Left colon (tissue), 2 donors: ENCODE measurements at regions not wholly inside any gene's neighbourhood (a gene's known extent, or its start where the extent isn't known, plus 50 kb on each side); places are given as distances from the start of the nearest gene placed in this dataset.

Source experiments
- ATAC-seq: fragments of 200-7000 bp; cut with Tn5 transposase; one replicate; pipeline ENCODE4 v1.9.1; 2020; ENCODE audit warnings: mild to moderate bottlenecking, moderate library complexity
- DNase-seq, 2 donors: peaks; one replicate each; pipeline ENCODE4 v3.0.0-alpha.2; 2020
- intact Hi-C, 2 donors: fragments of 100-400 bp; cut with DNase I in 1 of 2; cut with micrococcal nuclease in 1 of 2; formaldehyde crosslinking; loops; one replicate each; pipeline versions ENCODE4 v1.11.2 to v1.14.0; 2022; cut with DNase I, micrococcal nuclease
- donor health status: DM: no; HTN: no; CAD: no.
- donor health status: DM: yes; HTN: yes; CAD: no.

- no peak for ATAC-seq
- no peak for DNase-seq
- intact Hi-C loops = no loop called here
Measured at GRCh38 chr19:28530406-28531035, 682.4 kb downstream of the UQCRFS1 start.

- intact Hi-C loops = no loop called here
- DNase-seq (no peak), ATAC-seq (no peak)
Measured at GRCh38 chr19:28526038-28526437, 686.9 kb downstream of the UQCRFS1 start.

GRCh38 chr19:28523619-28524018 lies 689.3 kb downstream of the UQCRFS1 start:
- DNase-seq (no peak), ATAC-seq (no peak)
- intact Hi-C loops = no loop called here

DNA sequence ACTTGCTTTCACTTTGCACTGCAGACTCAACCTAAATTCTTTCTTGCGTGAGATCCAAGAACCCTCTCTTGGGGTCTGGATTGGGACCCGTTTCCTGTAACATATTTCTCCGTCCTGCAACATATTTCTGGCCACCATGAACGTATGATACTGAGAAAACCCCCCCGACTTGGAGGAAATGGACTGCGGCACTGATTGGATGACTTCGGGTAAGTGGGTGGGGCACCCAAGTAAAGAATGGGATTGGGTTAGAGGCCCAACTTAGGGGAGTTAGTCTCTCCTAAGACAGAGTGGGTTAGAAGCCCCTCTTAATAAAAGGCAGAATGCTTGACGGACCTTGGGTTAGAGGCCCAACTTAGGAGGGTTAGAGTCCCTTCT lies 690.4 kb downstream of the UQCRFS1 start:
- DNase-seq (no peak), ATAC-seq (no peak)
- intact Hi-C loops = no loop called here

- no peak for ATAC-seq
- intact Hi-C loops = no loop called here
Measured at GRCh38 chr19:28521614-28522544, 691.1 kb downstream of the UQCRFS1 start.

GRCh38 chr19:28520998-28521568 lies 691.9 kb downstream of the UQCRFS1 start:
- intact Hi-C loops = no loop called here
- ATAC-seq (no peak), DNase-seq (no peak)

More at GRCh38 chr19:28521614-28522544, 691.1 kb downstream of the UQCRFS1 start:
- no peak for DNase-seq

GRCh38 chr19:28519952-28520861 lies 692.7 kb downstream of the UQCRFS1 start:
- no peak for ATAC-seq
- intact Hi-C loops = no loop called here
- DNase-seq = no peak

- DNase-seq = no peak
- no peak for ATAC-seq
- intact Hi-C loops = no loop called here
Measured at GRCh38 chr19:28519218-28519779, 693.7 kb downstream of the UQCRFS1 start.

DNA sequence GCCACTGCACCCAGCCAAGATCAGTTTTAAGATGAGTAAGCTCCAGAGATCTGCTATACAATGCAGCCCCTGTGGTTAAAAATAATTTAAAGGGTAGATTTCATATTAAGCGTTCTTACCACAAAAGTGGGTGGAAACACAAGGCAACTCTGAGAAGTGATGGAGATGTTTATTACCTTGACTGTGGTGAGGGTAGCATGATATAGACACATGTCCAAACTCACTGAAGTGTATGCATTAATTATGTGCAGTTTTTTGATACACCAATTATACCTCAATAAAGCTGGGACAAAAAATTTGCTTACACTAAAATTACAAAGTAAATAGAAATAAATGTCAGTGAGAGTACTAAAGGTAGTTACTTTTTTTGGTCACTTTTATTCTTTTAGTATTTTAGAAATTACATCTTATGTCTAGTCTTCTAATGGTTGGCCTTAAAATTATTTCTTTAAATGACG lies 696.5 kb downstream of the UQCRFS1 start:
- intact Hi-C loops = no loop called here
- DNase-seq (no peak), ATAC-seq (no peak)

GRCh38 chr19:28514166-28514565 lies 698.8 kb downstream of the UQCRFS1 start:
- ATAC-seq (no peak), DNase-seq (no peak)
- intact Hi-C loops = no loop called here

- DNase-seq (no peak), ATAC-seq (no peak)
- intact Hi-C loops = no loop called here
Measured at GRCh38 chr19:28511655-28512054, 701.3 kb downstream of the UQCRFS1 start.

GRCh38 chr19:28509079-28509895 lies 703.7 kb downstream of the UQCRFS1 start:
- intact Hi-C loops = no loop called here
- DNase-seq (no peak), ATAC-seq (no peak)

DNA sequence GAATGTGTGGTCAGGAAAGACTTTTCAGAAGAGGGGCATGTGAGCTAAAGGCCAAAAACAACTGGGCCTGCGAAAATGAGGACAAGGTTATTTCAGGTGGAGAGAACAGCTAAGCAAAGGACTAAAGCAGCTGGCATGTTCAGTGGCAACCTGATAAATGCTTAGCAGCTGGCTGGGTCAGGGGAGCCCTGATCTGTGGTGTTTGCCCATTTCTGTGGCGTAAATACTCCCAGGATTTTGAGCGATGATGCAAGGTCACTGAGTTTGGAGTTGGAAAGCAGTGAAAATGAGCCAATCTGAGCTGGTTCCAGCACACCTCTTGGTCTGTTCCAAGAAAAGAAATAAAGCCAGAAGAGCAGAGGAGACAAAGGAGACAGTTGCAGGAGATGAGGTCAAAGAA lies 704.3 kb downstream of the UQCRFS1 start:
- DNase-seq = no peak
- no peak for ATAC-seq
- intact Hi-C loops = no loop called here

- DNase-seq = no peak
- ATAC-seq = no peak
Measured at GRCh38 chr19:28505933-28506332, 707.0 kb downstream of the UQCRFS1 start.

GRCh38 chr19:28505134-28505533 lies 707.8 kb downstream of the UQCRFS1 start:
- intact Hi-C loops = no loop called here
- DNase-seq = no peak
- ATAC-seq = no peak

More at GRCh38 chr19:28505933-28506332, 707.0 kb downstream of the UQCRFS1 start:
- intact Hi-C loops = no loop called here

GRCh38 chr19:28504727-28505126 lies 708.2 kb downstream of the UQCRFS1 start:
- DNase-seq = no peak
- intact Hi-C loops = no loop called here
- no peak for ATAC-seq

DNA sequence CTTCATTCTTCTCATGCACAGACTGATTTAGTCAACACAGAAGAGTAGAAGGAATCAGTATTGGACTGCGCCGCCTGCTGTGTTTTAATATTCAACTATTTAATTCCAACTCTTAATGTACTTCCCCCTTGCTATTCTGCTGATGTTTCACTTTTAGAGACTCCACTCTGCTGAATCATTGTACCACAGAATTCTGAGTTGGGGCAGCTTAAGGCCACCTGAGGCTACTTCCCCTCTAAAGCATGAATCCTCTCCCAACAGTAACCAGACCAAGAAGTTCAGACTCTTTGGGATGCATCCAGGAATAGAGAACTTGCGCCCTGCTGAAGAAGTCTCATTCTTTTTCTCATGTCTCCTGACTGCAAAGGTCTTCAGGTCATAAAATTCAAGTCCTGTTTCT lies 708.8 kb downstream of the UQCRFS1 start:
- ATAC-seq (no peak), DNase-seq (no peak)
- intact Hi-C loops = no loop called here
